22Rv1 (cell line): ENCODE measurements at regions not wholly inside any gene's neighbourhood (a gene's known extent, or its start where the extent isn't known, plus 50 kb on each side); places are given as distances from the start of the nearest gene placed in this dataset.

Source experiments
- CTCF ChIP-seq: fragments of 450-650 bp; IDR thresholded peaks from 2 replicates; pipeline ENCODE4 v1.5.1; 2017; ENCODE audit warnings: mild to moderate bottlenecking
- ZFX ChIP-seq: fragments of 450-650 bp; IDR thresholded peaks from 2 replicates; pipeline ENCODE4 v1.6.1; 2017; ENCODE audit warnings: antibody characterized with exemption, borderline replicate concordance

DNA sequence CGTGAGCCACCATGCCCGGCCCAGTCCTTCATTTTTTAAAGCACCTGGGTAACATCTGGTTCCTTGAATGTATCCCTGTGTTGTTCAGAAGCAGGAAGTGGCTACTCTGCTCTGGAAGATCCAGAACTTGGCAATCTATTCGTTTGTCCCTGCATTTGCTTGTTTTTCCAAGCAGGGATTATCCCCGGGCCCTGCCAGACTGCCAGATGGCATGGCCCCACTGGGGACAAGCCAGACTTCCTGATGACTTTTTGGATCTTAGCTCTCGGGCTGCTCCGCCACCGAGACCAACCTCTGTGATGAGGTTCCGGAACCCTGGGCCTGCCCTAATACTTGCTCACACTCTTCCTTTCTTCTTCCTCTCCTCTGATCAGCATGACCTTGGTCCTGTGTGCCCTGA is 496.7 kb downstream of the TYW1 start:
- TF ChIP-seq CTCF (no peak), ZFX (no peak)
